Stomach (tissue), 8 donors: ENCODE measurements at regions not wholly inside any gene's neighbourhood (a gene's known extent, or its start where the extent isn't known, plus 50 kb on each side); places are given as distances from the start of the nearest gene placed in this dataset.

Experiments
- DNase-seq, 2 donors: peaks; one replicate each; pipeline versions ENCODE4 v3.0.0 to v3.0.0-alpha.2; 2013 to 2019
- H3K27ac ChIP-seq, 5 donors: fragments of 200-600 bp in 4 of 5; sonication (generic) in 4 of 5; one replicate each; pipeline ENCODE4 v1.5.1; 2013 to 2019; ENCODE audit warnings: mild to moderate bottlenecking in 1 of 5, moderate library complexity in 1 of 5
- H3K27me3 ChIP-seq, 3 donors: fragments of 200-600 bp; sonication (generic); one replicate each; pipeline ENCODE4 v1.5.1; 2017 to 2019; ENCODE audit warnings: mixed run types in 1 of 3
- H3K36me3 ChIP-seq, 4 donors: fragments of 200-600 bp; sonication (generic); 1 replicate in 3 of 4; 2 replicates in 1 of 4; pipeline ENCODE4 v1.5.1; 2016 to 2019
- H3K4me1 ChIP-seq, 4 donors: fragments of 200-600 bp; sonication (generic); one replicate each; pipeline ENCODE4 v1.5.1; 2016 to 2019
- H3K4me3 ChIP-seq, 4 donors: fragments of 200-600 bp; sonication (generic) in 3 of 4; one replicate each; pipeline ENCODE4 v1.5.1; 2016 to 2019; ENCODE audit warnings: mild to moderate bottlenecking in 1 of 4
- H3K9me3 ChIP-seq, 4 donors: fragments of 200-600 bp; sonication (generic); one replicate each; pipeline ENCODE4 v1.5.1; 2016 to 2019
- EP300 ChIP-seq: sonication (generic); formaldehyde crosslinking; IDR thresholded peaks from one replicate; pipeline ENCODE4 v1.6.1; 2017; ENCODE audit warnings: antibody characterized with exemption
- POLR2A ChIP-seq, 4 donors: fragments of 450-650 bp; IDR thresholded peaks; one replicate each; pipeline ENCODE4 v1.6.1; 2016; ENCODE audit warnings: antibody characterized with exemption in 4 of 4, control low read depth in 2 of 4, mild to moderate bottlenecking in 1 of 4, moderate library complexity in 1 of 4
- POLR2AphosphoS5 ChIP-seq, 3 donors: sonication (generic); formaldehyde crosslinking; IDR thresholded peaks; one replicate each; pipeline ENCODE4 v1.6.1; 2016; ENCODE audit warnings: antibody characterized with exemption in 3 of 3
- WGBS, 5 donors: extraction: QIAGEN DNeasy Blood & Tissue Kit in 3 of 5; methylation state at CpG; one replicate each; pipeline versions ENCODE4 v1.1.5 to v1.1.7; 2013 to 2018; 5-methylcytosine and 5-hydroxymethylcytosine counted together
- intact Hi-C: fragments of 100-400 bp; cut with DNase I; formaldehyde crosslinking; loops from one replicate; pipeline ENCODE4 v1.15.1; 2023; ENCODE audit warnings: low total_unique reads
- TF ChIP-seq, protein P1 (sequence below), 7 experiments: fragments of 450-650 bp in 4 of 7; fragments of 200-600 bp in 3 of 7; sonication (generic) in 3 of 7; IDR thresholded peaks; one replicate each; pipeline ENCODE4 v1.5.1; 2016 to 2019; ENCODE audit warnings: antibody characterized with exemption in 7 of 7, control low read depth in 2 of 7, mild to moderate bottlenecking in 1 of 7
- donor health status: healthy with polysubstance abuse.
- donor health status: Bipolar disorder and iron deficiency.
- donor health status: healthy.

DNA sequence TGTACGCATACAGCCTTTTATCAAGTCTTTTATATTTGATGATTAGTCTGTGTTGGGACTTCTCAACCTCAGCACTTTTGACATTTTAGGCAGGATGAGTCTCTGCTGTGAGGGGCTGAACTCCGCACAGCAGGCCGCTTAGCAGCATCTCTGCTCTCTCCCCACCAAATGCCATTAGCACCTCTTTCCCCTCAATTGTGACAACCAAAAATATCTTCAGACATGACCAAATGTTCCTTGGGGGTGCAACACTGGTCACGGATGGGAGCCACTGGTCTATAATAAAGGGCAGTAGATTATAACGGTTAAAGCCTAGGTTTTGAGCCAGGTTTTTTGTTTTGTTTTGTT lies 109.7 kb upstream of the LRIG1 start:
- H3K27ac ChIP-seq: no peak overlapping the region
- 92 to 99% (median 96%) methylated on average over 5 of the region's 5 CpGs for WGBS, 5 donors
- intact Hi-C loops: no loop called here

DNA sequence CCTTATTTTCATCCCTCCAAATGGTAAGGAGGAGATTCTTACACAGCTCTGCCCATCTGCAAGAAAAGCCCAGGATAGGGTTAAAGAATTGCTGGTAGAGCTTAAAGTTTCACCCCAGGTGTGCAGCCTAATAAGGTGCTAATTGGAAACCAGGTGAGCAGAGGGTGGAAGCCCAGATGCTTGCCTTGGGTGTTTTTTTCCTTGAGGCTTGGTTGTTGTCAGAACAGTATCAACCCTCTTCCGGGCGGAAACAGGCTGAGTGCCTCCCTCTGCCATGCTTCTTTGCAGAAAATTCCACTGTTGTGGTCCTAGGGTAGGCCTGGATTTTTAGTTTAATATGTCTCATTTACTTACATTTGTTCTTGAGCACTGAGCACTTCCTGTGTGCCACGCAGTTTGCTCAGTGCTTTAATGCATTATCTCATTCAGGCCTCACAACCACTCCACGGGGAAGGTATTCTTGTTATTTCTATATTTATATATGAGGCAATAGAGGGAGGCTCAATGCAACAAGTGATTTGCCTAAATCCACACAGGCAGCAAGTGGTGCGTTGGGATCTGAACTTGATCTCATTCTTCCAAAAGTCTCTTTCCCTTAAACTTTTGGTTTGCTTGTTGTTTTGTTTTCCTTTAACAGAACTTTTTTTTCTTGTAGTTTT lies 115.0 kb upstream of the LRIG1 start:
- intact Hi-C loops: no loop called here
- DNase-seq: peak in 1 of 2 donors; percentile 54
- H3K27me3 ChIP-seq: no peaks in the 10 kb centered on the region
- H3K9me3 ChIP-seq: no peaks in the 10 kb centered on the region
- WGBS, 5 donors: 44 to 73% (median 56%) methylated on average over 5 of the region's 5 CpGs
- TF ChIP-seq POLR2A (IDR thresholded peaks at IDR 0.05) (no peak), POLR2AphosphoS5 (IDR thresholded peaks at IDR 0.05) (no peak), EP300 (no peak)
- TF ChIP-seq, protein P1, sequence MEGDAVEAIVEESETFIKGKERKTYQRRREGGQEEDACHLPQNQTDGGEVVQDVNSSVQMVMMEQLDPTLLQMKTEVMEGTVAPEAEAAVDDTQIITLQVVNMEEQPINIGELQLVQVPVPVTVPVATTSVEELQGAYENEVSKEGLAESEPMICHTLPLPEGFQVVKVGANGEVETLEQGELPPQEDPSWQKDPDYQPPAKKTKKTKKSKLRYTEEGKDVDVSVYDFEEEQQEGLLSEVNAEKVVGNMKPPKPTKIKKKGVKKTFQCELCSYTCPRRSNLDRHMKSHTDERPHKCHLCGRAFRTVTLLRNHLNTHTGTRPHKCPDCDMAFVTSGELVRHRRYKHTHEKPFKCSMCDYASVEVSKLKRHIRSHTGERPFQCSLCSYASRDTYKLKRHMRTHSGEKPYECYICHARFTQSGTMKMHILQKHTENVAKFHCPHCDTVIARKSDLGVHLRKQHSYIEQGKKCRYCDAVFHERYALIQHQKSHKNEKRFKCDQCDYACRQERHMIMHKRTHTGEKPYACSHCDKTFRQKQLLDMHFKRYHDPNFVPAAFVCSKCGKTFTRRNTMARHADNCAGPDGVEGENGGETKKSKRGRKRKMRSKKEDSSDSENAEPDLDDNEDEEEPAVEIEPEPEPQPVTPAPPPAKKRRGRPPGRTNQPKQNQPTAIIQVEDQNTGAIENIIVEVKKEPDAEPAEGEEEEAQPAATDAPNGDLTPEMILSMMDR (IDR thresholded peaks at IDR 0.05): no peak
- H3K27ac ChIP-seq: peak overlapping the region in 2 of 5 donors; percentile 49 to 51
- no peak overlapping the region for H3K4me3 ChIP-seq
- H3K4me1 ChIP-seq: peaks cover 0 to 17% (median 4%) of the 10 kb centered on the region in 4 donors
- no peaks in the 10 kb centered on the region for H3K36me3 ChIP-seq

More for the DNA sequence above, 109.7 kb upstream of the LRIG1 start:
- Histone ChIP-seq H3K4me1 (peaks cover 0 to 10% (median 3%) of the 10 kb centered on the region in 4 donors), H3K36me3 (no peaks in the 10 kb centered on the region), H3K9me3 (peaks cover 0 to 6% (median 0%) of the 10 kb centered on the region in 4 donors), H3K27me3 (no peaks in the 10 kb centered on the region), H3K4me3 (no peak overlapping the region)
- TF ChIP-seq, protein P1 (IDR thresholded peaks at IDR 0.05): no peak
- no peak for TF ChIP-seq POLR2A (IDR thresholded peaks at IDR 0.05)
- TF ChIP-seq EP300: no peak
- no peak for TF ChIP-seq POLR2AphosphoS5 (IDR thresholded peaks at IDR 0.05)
- DNase-seq: no peak

DNA sequence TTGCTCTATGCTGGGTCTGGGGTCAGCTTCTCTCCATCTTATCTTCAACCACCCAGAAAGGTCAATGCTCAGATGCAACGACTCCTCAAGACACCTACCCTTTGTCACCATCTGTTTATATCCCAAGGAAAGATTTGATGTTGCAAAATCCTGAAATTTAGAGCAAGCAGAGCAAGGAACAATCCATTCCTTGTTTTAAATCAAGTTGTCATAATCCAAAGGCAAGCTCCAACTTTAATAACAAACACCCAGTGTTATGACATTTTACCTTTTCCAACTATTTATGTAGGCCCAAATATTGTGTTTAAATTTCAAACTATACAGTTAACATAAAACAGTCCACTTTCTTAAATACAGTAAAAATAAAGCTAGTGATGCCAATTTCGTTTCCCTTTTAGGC lies 116.5 kb upstream of the LRIG1 start:
- intact Hi-C loops: no loop called here
- Histone ChIP-seq H3K4me1 (peaks cover 0 to 17% (median 4%) of the 10 kb centered on the region in 4 donors), H3K27ac (peak overlapping the region in 1 of 5 donors; percentile 17)

DNA sequence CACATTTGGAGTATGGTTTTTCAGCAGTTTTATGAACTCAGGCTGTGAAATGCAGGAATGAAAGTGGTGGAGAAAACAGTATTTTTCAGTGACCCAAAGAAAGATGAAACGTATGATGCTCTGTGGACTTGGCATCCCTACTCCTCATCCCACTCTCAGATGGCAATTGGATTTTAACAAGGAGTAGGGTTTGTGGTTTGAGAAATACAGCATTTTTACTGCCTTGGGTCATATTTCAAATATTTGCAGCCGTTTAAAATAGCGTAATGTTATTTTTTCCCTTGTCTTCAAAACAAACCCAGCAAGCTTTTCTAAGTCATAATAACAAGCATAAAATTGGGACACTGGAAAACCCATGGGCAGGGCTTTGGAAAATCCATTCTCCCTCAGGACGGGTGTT lies 117.2 kb upstream of the LRIG1 start:
- H3K36me3 ChIP-seq: no peaks in the 10 kb centered on the region
- H3K27me3 ChIP-seq: no peaks in the 10 kb centered on the region
- no peak overlapping the region for H3K4me3 ChIP-seq
- peak overlapping the region in 1 of 5 donors; percentile 17 for H3K27ac ChIP-seq
- WGBS, 5 donors: 71 to 89% (median 85%) methylated on average over 4 of the region's 4 CpGs
- intact Hi-C loops: no loop called here
- DNase-seq: no peak
- no peaks in the 10 kb centered on the region for H3K9me3 ChIP-seq
- no peak for TF ChIP-seq EP300
- no peak for TF ChIP-seq POLR2A (IDR thresholded peaks at IDR 0.05)
- TF ChIP-seq, protein P1 (IDR thresholded peaks at IDR 0.05): no peak
- no peak for TF ChIP-seq POLR2AphosphoS5 (IDR thresholded peaks at IDR 0.05)
- H3K4me1 ChIP-seq: peaks cover 0 to 17% (median 4%) of the 10 kb centered on the region in 4 donors

More for the DNA sequence above, 116.5 kb upstream of the LRIG1 start:
- Histone ChIP-seq H3K36me3 (no peaks in the 10 kb centered on the region), H3K27me3 (no peaks in the 10 kb centered on the region), H3K4me3 (no peak overlapping the region), H3K9me3 (no peaks in the 10 kb centered on the region)
- WGBS, 5 donors: 62 to 89% (median 77%) methylated on average over 2 of the region's 2 CpGs
- no peak for DNase-seq
- TF ChIP-seq POLR2AphosphoS5 (IDR thresholded peaks at IDR 0.05) (no peak), EP300 (no peak), POLR2A (IDR thresholded peaks at IDR 0.05) (no peak)
- TF ChIP-seq, protein P1 (IDR thresholded peaks at IDR 0.05): no peak
